Endothelial cell of umbilical vein (primary cell): ENCODE measurements at regions not wholly inside any gene's neighbourhood (a gene's known extent, or its start where the extent isn't known, plus 50 kb on each side); places are given as distances from the start of the nearest gene placed in this dataset.

Experiments
- BruUV-seq: library from RNA; stranded (reverse); fragments of 400-500 nt; replicated peaks from 2 replicates; lab custom pipeline; 2021; lab: Mats Ljungman, UMichigan
- CTCF ChIA-PET: fragments of 300-600, 350-600 bp; sonication (Branson Sonifier 250); formaldehyde crosslinking; loops from one replicate; lab custom pipeline; 2021; ENCODE audit warnings: antibody characterized with exemption, inconsistent platforms; lab: Charles Lee
- POLR2A ChIA-PET: fragments of 300-600, 350-600 bp; sonication (Branson Sonifier 250); formaldehyde crosslinking; loops from one replicate; lab custom pipeline; 2021; ENCODE audit warnings: antibody characterized with exemption, inconsistent platforms; lab: Charles Lee
- DNase-seq: peaks from one replicate; pipeline ENCODE4 v3.0.0-alpha.2; 2011; ENCODE audit warnings: low read depth, low spot score
- FAIRE-seq: peaks from 2 replicates; lab custom pipeline; 2011; peaks lifted over from hg19 to GRCh38; lab: Jason Lieb, UNC
- H2AFZ ChIP-seq: 2 replicates; pipeline ENCODE4 v1.6.0; 2012; ENCODE audit warnings: low read depth, low read length, control low read depth, inconsistent platforms
- H3K27ac ChIP-seq: 2 replicates; pipeline ENCODE4 v1.5.1; 2011; ENCODE audit warnings: low read depth, mild to moderate bottlenecking, control low read depth, low read length, moderate library complexity; ENCODE audit not compliant: insufficient read depth
- H3K27me3 ChIP-seq, 2 experiments: 2 replicates each; pipeline versions ENCODE4 v1.6.0 to v1.6.1; 2011; ENCODE audit warnings: low read length in 2 of 2, mixed read lengths in 1 of 2; ENCODE audit not compliant: control insufficient read depth in 2 of 2, insufficient read depth in 2 of 2
- H3K36me3 ChIP-seq, 2 experiments: 2 replicates in 1 of 2; 3 replicates in 1 of 2; pipeline ENCODE4 v1.5.1; 2011; ENCODE audit warnings: low read length in 2 of 2, mild to moderate bottlenecking in 1 of 2, moderate library complexity in 1 of 2; ENCODE audit not compliant: control insufficient read depth in 2 of 2, insufficient read depth in 2 of 2; ENCODE audit errors: extremely low read depth in 1 of 2
- H3K4me1 ChIP-seq: 3 replicates; pipeline ENCODE4 v1.5.1; 2011; ENCODE audit warnings: mild to moderate bottlenecking, low read length; ENCODE audit not compliant: control insufficient read depth, insufficient read depth; ENCODE audit errors: extremely low read depth
- H3K4me2 ChIP-seq: 2 replicates; pipeline ENCODE4 v1.6.1; 2011; ENCODE audit warnings: low read length, control low read depth, mixed read lengths; ENCODE audit not compliant: insufficient read depth
- H3K4me3 ChIP-seq, 3 experiments: fragments of 200-600 bp in 1 of 3; sonication (generic), shearing (Covaris generic) in 1 of 3; replicated peaks in 1 of 3; 2 replicates each; pipeline ENCODE4 v1.5.1; 2011 to 2016; ENCODE audit warnings: control low read depth in 3 of 3, low read length in 3 of 3, mild to moderate bottlenecking in 2 of 3, inconsistent platforms in 1 of 3, low read depth in 1 of 3, moderate library complexity in 1 of 3; ENCODE audit not compliant: insufficient read depth in 1 of 3
- H3K79me2 ChIP-seq: 2 replicates; pipeline ENCODE4 v1.6.0; 2012; ENCODE audit warnings: low read length, inconsistent platforms; ENCODE audit not compliant: control insufficient read depth, insufficient read depth
- H3K9ac ChIP-seq: replicated peaks from 2 replicates; pipeline ENCODE3; 2011; ENCODE audit warnings: low read length, control low read depth; ENCODE audit not compliant: insufficient read depth; ENCODE audit errors: extremely low read depth
- H3K9me1 ChIP-seq: replicated peaks from 3 replicates; pipeline ENCODE4 v1.6.0; 2011; ENCODE audit warnings: mild to moderate bottlenecking, low read length; ENCODE audit not compliant: control insufficient read depth, insufficient read depth; ENCODE audit errors: extremely low read depth
- H3K9me3 ChIP-seq: replicated peaks from 2 replicates; pipeline ENCODE4 v1.5.1; 2012; ENCODE audit warnings: low read length, inconsistent platforms; ENCODE audit not compliant: control insufficient read depth, insufficient read depth
- H4K20me1 ChIP-seq: replicated peaks from 2 replicates; pipeline ENCODE3; 2011; ENCODE audit warnings: mild to moderate bottlenecking, low read length; ENCODE audit not compliant: control insufficient read depth, insufficient read depth; ENCODE audit errors: extremely low read depth
- CTCF ChIP-seq, 2 donors: IDR thresholded peaks; 1 replicate in 1 of 2; 2 replicates in 1 of 2; pipeline ENCODE4 v1.5.1; 2011; ENCODE audit warnings: low read length in 2 of 2, mild to moderate bottlenecking in 2 of 2, moderate library complexity in 2 of 2, control low read depth in 1 of 2, inconsistent platforms in 1 of 2, low read depth in 1 of 2; ENCODE audit not compliant: insufficient read depth in 1 of 2; ENCODE audit errors: extremely low read depth in 1 of 2
- EZH2 ChIP-seq: IDR thresholded peaks from 2 replicates; pipeline ENCODE4 v1.6.1; 2012; ENCODE audit warnings: borderline replicate concordance, low read depth, mild to moderate bottlenecking, moderate library complexity, low read length, inconsistent platforms; ENCODE audit not compliant: severe bottlenecking
- FOS ChIP-seq: IDR thresholded peaks from 2 replicates; pipeline ENCODE4 v1.6.1; 2011; ENCODE audit warnings: mild to moderate bottlenecking, low read length, moderate library complexity, borderline replicate concordance; ENCODE audit not compliant: insufficient read depth
- GATA2 ChIP-seq: IDR thresholded peaks from 2 replicates; pipeline ENCODE4 v1.7.0; 2011; ENCODE audit warnings: low read depth, mild to moderate bottlenecking, moderate library complexity, mixed read lengths, low read length; ENCODE audit not compliant: insufficient read length, insufficient read depth
- JUN ChIP-seq: IDR thresholded peaks from 2 replicates; pipeline ENCODE4 v1.6.1; 2011; ENCODE audit warnings: borderline replicate concordance, low read depth; ENCODE audit not compliant: insufficient read length, insufficient read depth
- MYC ChIP-seq: IDR thresholded peaks from one replicate; pipeline ENCODE4 v1.6.1; 2011; ENCODE audit warnings: mild to moderate bottlenecking, low read depth, low read length
- POLR2A ChIP-seq: IDR thresholded peaks from 2 replicates; pipeline ENCODE4 v1.6.1; 2012; ENCODE audit warnings: low read depth, mild to moderate bottlenecking, control low read depth, low read length
- POLR2AphosphoS5 ChIP-seq: IDR thresholded peaks from 2 replicates; pipeline ENCODE4 v1.6.1; 2012; ENCODE audit warnings: low read depth, mild to moderate bottlenecking, control low read depth, low read length, moderate library complexity; ENCODE audit not compliant: insufficient read depth
- dilution Hi-C: fragments of 300-500 bp; cut with MboI; formaldehyde crosslinking; loops from one replicate; pipeline ENCODE4 v1.15.0; 2019; ENCODE audit warnings: low sequenced_read_pairs; ENCODE audit not compliant: extremely low pct_ligation_motif_present
- intact Hi-C: fragments of 100-400 bp; cut with micrococcal nuclease; formaldehyde crosslinking; loops from one replicate; pipeline ENCODE4 v1.10.0; 2022
- TF ChIP-seq, protein P1 (sequence below): IDR thresholded peaks from 2 replicates; pipeline ENCODE4 v1.6.1; 2011; ENCODE audit not compliant: insufficient read depth, insufficient read length

- Histone ChIP-seq H3K4me2 (no peak overlapping the region), H3K27ac (no peak overlapping the region), H3K4me1 (no peaks in the 10 kb centered on the region), H3K9me3 (no peaks in the 10 kb centered on the region), H3K9me1 (no peaks in the 10 kb centered on the region), H3K27me3 (no peaks in the 10 kb centered on the region), H3K9ac (no peak overlapping the region), H4K20me1 (no peaks in the 10 kb centered on the region), H3K36me3 (no peaks in the 10 kb centered on the region), H3K4me3 (no peak overlapping the region), H2AFZ (no peak overlapping the region), H3K79me2 (no peaks in the 10 kb centered on the region)
- no peak for FAIRE-seq
- ChIA-PET CTCF (no interaction called here), POLR2A (no interaction called here)
- no peak for TF ChIP-seq EZH2
- TF ChIP-seq GATA2, result no peak
- TF ChIP-seq MYC, result no peak
- no peak for TF ChIP-seq JUN
- no peak for TF ChIP-seq POLR2AphosphoS5
- TF ChIP-seq POLR2A, result no peak
- TF ChIP-seq, protein P1, sequence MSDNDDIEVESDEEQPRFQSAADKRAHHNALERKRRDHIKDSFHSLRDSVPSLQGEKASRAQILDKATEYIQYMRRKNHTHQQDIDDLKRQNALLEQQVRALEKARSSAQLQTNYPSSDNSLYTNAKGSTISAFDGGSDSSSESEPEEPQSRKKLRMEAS, result no peak
- TF ChIP-seq FOS, result no peak
- dilution Hi-C loops, result no loop called here
- intact Hi-C loops, result no loop called here
- no TSS peak for BruUV-seq
- no peak for DNase-seq
Observed at GRCh38 chr12:73124480-73124879, 852.3 kb downstream of the TRHDE start.

DNA sequence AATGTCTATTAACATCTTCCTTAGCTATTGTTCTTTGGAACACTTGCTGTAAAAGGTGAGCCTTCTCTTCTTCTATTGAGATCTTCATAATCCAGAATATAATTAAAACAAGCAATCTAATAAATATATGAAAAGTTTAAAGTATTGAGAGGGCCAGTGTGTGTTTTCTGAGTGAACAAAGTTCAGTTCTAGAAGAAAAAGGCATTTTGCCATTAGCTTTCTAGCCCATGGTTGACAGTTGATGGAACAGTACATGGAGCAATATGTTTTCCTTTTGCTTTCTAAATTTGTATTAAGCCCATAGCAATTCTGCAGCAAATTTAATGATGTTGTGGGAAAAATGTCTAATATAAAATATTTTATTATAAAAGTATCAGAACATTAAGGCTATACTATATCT, 853.0 kb downstream of the TRHDE start:
- BruUV-seq, result no TSS peak
- Histone ChIP-seq H2AFZ (no peak overlapping the region), H3K9me3 (no peaks in the 10 kb centered on the region), H3K36me3 (no peaks in the 10 kb centered on the region), H3K4me1 (no peaks in the 10 kb centered on the region), H3K9ac (no peak overlapping the region), H3K4me2 (no peak overlapping the region), H4K20me1 (no peaks in the 10 kb centered on the region), H3K27me3 (no peaks in the 10 kb centered on the region), H3K4me3 (no peak overlapping the region), H3K27ac (no peak overlapping the region), H3K9me1 (no peaks in the 10 kb centered on the region), H3K79me2 (no peaks in the 10 kb centered on the region)
- dilution Hi-C loops (no loop called here), intact Hi-C loops (no loop called here)
- no peak for TF ChIP-seq GATA2
- TF ChIP-seq POLR2A, result no peak
- no peak for TF ChIP-seq MYC
- no peak for TF ChIP-seq CTCF (IDR thresholded peaks at IDR 0.05; ENCODE audit: extremely low read depth in 1 of 2, insufficient read depth in 1 of 2, low read depth in 1 of 2, low read length in 2 of 2)
- no peak for TF ChIP-seq JUN
- TF ChIP-seq POLR2AphosphoS5, result no peak
- POLR2A ChIA-PET, result no interaction called here
- no peak for FAIRE-seq
- CTCF ChIA-PET, result no interaction called here
- no peak for DNase-seq
